Medulla oblongata (tissue), 1 donor: ENCODE measurements at regions not wholly inside any gene's neighbourhood (a gene's known extent, or its start where the extent isn't known, plus 50 kb on each side); places are given as distances from the start of the nearest gene placed in this dataset.
"Not testable (repeated sequence)": the region's sequence is repeated elsewhere in the genome, so short reads cannot be mapped to it uniquely, and the experiment has no call there.

Experiments
- DNase-seq: peaks from one replicate; pipeline ENCODE4 v3.0.0-alpha.2; 2015; ENCODE audit errors: extremely low spot score

DNA sequence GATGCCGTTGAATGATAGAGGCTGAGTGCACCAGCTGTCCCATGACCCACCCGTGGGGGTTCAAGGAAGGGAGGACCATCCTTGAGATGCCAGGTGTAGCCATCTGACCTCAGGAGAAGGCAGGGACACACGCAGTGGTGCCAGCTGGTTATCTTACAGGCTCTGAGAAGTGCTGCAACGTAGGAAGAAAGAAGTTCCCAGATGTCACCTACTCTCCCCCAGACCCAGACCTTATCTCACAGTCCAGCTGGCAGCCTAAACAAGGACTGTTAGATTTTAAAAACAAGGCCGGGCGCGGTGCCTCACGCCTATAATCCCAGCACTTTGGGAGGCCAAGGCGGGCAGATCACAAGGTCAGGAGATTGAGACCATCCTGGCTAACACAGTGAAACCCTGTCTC lies 1307.6 kb downstream of the TBC1D22A start:
- DNase-seq, result no peak

DNA sequence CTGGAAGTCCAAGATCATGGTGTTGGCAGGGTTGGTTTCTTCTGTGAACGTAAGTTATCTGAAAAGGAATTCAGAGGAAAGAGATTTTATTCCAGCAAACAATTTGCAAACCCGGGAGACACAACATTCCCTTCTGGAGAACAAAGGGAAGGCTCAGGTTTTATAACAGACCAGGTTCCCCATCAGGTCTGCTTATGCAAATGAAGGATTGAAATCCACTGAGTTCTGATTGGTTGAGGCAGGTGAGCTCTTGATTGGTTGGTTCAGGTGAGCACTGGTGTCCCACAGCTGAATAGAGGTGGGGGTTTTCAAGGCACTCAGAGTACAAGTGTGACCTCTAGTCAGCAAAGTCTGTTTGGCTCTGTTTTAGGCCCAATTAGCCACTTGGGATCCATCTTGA lies 1306.8 kb downstream of the TBC1D22A start:
- DNase-seq, result no peak

- DNase-seq, result no peak
Observed at GRCh38 chr22:48068323-48068885, 1306.0 kb downstream of the TBC1D22A start.

- no peak for DNase-seq
Observed at GRCh38 chr22:48065892-48066291, 1303.4 kb downstream of the TBC1D22A start.

GRCh38 chr22:48061726-48062125 lies 1299.3 kb downstream of the TBC1D22A start:
- no peak for DNase-seq

GRCh38 chr22:48060266-48060665 lies 1297.8 kb downstream of the TBC1D22A start:
- no peak for DNase-seq

DNA sequence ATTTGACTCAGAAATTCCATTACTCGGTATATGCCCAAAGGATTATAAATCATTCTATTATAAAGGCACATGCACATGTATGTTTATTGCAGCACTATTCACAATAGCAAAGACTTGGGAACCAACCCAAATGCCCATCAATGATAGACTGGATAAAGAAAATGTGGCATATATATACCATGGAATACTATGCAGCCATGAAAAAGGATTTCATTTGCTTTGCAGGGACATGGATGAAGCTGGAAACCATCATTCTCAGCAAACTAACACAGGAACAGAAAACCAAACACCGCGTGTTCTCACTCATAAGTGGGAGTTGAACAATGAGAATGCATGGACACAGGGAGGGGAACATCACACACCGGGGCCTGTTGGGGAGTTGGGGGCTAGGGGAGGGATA lies 1297.1 kb downstream of the TBC1D22A start:
- not testable (repeated sequence) for DNase-seq

DNA sequence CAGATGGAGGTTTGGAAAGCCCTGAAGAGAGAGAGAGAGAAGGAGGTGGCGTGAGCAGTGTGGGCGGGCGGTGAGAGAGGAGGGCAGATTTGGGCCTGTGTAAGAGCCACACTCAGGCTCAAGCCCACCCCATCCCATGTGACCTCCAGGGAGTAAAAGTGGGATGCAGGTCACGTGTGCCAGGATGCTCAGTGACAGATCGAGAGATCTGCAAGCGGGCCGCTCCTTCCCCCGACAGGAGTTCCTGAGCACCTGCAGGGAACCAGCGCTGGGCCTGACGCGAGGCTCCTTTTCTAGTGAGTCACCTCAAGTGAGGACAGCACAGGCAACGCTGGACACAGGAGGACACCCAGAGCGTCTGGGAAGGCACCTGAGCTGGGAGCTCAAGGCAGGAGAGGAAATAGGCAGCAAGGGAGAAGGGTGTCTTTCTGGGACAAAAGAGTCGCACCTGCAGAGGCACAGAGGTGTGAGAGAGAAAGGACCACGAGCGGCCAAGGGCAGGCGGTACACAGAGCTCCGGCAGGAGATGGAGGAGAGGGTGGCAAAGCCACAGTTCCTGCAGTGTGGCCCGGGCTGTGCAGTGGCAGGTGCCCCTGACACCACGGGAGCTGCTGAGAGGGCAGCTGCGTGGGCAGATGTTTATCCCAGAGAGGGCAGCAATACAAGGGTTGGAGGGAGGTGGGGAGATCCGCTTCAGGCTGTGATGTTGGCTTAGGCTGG lies 1294.8 kb downstream of the TBC1D22A start:
- DNase-seq, result no peak

DNA sequence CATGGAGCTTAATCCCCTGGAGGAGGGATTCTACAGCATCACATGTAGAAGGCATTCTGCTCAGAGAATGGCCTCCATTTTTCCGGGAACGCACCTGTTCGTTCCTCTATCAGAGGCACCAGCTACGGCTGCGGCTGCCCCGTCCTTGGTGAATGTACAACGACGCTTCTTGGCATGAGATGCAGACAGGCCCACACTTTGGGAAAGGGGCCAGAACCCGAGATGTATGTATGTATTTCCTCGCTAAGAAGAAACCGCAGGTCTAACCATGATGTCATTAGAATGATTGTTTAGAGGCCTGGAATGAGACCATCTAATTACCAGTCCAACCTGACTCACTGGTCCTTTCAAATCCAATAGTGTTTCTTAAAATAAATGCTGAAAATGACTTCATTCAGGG lies 1293.4 kb downstream of the TBC1D22A start:
- no peak for DNase-seq

DNA sequence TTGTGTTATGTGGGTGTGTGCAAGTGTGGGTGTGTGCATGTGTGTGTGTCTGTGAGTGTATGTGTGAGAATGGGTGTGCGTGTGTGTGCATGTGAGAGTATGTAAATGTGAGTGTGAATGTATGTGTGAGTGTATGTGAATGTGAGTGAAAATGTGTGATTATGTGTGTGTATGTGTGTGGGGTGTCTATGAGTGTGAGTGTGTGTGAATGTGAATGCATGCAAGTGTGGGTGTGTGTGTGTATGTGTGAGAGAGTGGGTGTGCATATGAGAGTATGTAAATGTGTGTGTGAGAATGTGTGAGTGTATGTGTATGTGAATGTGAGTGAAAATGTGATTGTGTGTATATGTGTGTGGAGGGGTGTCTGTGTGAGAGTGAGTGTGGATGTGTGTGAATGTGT lies 1292.7 kb downstream of the TBC1D22A start:
- no peak for DNase-seq

GRCh38 chr22:48054596-48054995 lies 1292.1 kb downstream of the TBC1D22A start:
- no peak for DNase-seq

GRCh38 chr22:48053973-48054372 lies 1291.5 kb downstream of the TBC1D22A start:
- no peak for DNase-seq

DNA sequence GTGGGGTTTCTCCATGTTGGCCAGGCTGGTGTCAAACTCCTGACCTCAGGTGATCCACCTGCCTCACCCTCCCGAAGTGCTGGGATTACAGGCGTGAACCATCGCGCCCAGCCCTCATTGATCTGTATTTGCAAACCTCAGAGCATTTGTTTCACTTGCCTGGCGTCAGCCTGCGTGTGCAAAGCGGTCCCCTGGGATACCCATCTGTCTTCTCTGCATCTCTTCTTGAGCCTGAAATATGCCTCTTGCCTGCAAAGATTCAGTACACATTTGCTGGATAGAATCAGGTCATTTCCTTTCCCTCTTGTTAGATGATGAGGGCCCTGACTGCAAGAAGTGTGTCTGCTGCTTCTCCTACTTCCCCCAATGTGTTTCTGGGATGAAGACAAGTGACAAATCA lies 1291.0 kb downstream of the TBC1D22A start:
- DNase-seq, result no peak

- no peak for DNase-seq
Observed at GRCh38 chr22:48052621-48052890, 1290.1 kb downstream of the TBC1D22A start.

DNA sequence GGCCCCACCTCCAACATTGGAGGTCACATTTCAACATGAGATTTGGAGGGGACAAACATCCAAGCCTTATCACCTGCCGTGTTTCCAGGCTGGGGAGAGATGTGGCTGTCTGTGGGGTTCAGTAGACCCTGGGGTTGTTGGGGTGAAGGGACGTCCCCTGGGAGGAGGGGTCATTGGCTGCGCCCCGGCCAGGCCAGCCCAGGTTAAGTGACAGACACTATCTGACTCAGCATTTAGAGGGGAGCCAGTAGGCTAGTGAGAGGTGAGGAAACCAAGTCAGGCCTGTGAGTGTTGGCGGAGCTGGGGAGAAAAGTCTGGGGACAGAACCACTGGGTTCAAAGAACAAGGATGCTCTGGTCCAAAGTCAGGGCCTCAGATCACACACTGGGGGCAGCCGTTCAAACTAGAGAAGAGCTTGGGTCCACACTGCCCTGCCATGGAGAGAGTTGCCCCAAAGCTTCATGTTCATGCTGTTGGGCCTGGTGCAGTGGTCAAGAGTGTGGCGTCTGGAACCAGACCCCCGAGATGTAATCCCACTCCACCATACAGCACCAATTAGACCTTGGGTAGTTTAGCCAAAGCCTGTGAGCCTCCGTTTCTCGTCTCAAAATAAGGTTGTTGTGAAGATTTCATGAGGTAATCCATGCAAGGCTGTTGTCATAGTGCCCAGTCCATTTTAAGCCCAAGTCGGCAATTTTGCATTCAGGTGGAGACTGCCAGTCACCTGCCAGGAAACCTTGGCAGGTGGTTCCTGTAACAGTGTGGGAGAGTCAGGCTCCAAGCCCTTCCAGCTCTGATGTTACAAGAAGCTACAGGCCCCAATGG lies 1289.6 kb downstream of the TBC1D22A start:
- no peak for DNase-seq

DNA sequence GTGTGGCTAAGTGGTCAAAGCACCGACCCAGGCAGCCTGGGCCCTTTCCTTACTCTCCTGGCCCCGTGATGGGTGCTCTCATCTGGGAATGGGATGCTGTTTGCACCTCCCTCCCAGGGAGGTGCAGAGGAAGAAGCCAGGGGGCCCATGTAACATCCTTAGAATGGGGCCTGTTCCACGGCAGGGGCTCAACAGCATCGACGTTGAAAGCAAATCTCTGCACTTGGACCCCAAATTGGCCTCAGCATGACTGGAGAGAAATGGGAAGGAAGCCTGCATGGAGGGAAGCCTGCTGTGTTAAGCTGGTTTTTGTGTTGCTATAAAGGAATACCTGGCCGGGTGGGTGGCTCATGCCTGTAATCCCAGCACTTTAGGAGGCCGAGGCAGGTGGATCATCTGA lies 1288.4 kb downstream of the TBC1D22A start:
- DNase-seq, result no peak

- no peak for DNase-seq
Observed at GRCh38 chr22:48049116-48049515, 1286.7 kb downstream of the TBC1D22A start.

- DNase-seq, result no peak
Observed at GRCh38 chr22:48047722-48048500, 1285.5 kb downstream of the TBC1D22A start.

DNA sequence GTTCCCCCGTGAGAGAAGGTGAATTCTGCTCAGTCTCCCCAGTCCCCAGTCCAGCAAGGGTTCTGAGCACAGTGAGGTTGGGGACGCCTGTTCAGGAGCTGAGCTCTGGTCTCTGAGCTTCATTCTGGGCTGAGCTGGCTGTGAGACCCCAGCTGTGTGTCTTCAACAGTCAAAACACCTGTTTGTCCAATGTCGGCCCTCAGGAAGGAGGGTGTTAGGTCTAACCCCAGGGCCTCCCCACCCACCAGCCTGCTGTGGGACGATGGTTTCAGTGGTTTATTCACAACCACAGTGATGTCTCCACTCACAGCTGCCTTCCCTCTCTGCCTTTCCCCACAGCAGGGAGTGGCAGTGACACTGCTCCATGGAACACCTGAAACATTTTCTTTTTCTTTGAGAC lies 1282.9 kb downstream of the TBC1D22A start:
- no peak for DNase-seq

DNA sequence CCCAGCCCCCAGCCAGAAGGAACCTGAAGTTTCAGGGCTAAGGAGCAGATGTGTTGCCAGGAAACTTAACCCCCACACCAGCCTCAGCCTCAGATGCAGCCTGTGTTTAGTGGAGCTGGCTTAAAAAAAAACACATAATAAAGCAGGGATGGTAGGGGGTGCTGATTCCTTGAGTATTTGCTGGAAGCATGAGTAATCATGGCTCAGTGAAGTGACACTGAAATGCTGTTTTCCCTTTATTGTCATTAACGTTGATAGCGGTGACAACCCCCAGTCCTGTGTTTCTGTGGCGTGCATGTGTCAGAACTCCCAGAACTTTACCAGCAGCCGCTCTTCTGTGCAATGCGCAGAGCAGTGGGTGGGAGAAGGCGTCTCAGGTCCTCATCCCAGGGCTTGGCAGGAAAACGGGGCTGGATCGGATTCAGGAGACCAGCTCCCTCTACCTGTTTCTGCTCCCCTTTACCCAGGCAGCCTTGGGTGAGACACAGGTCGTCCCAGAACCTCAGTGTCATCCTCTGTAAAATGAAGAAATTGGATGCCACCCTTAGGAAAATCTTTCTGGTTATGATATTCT lies 1282.1 kb downstream of the TBC1D22A start:
- DNase-seq, result no peak

GRCh38 chr22:48043581-48043980 lies 1281.1 kb downstream of the TBC1D22A start:
- no peak for DNase-seq
